Caco-2 (cell line): ENCODE measurements at regions not wholly inside any gene's neighbourhood (a gene's known extent, or its start where the extent isn't known, plus 50 kb on each side); places are given as distances from the start of the nearest gene placed in this dataset.

Experiments
- BruUV-seq: library from RNA; stranded (reverse); fragments of 400-500 nt; replicated peaks from 2 replicates; lab custom pipeline; 2021; lab: Mats Ljungman, UMichigan
- CTCF ChIA-PET: fragments of 300-600 bp; sonication (Branson Sonifier 250); formaldehyde crosslinking; loops from one replicate; lab custom pipeline; 2022; ENCODE audit warnings: antibody characterized with exemption; lab: Charles Lee
- POLR2A ChIA-PET: fragments of 300-600 bp; sonication (Branson Sonifier 250); formaldehyde crosslinking; loops from one replicate; lab custom pipeline; 2022; ENCODE audit warnings: antibody characterized with exemption; lab: Charles Lee
- DNase-seq, 2 experiments: peaks; one replicate each; pipeline versions ENCODE4 v3.0.0 to v3.0.0-alpha.2; 2020 to 2022
- H3K27me3 ChIP-seq: replicated peaks from 2 replicates; pipeline ENCODE4 v1.6.0; 2011; ENCODE audit warnings: low read length; ENCODE audit not compliant: control insufficient read depth, insufficient read depth
- H3K36me3 ChIP-seq: 2 replicates; pipeline ENCODE4 v1.5.1; 2011; ENCODE audit warnings: low read length; ENCODE audit not compliant: control insufficient read depth, insufficient read depth
- H3K4me1 ChIP-seq: fragments of 250-450 bp; sonication (Bioruptor Pico); 2 replicates; pipeline ENCODE4 v1.5.1; 2020; ENCODE audit warnings: mild to moderate bottlenecking
- H3K4me3 ChIP-seq: 2 replicates; pipeline ENCODE4 v1.5.1; 2011; ENCODE audit warnings: low read depth, mild to moderate bottlenecking, control low read depth, low read length
- H3K9me3 ChIP-seq: fragments of 250-450 bp; sonication (Bioruptor Pico); 2 replicates; pipeline ENCODE4 v1.5.1; 2020; ENCODE audit warnings: mild to moderate bottlenecking, moderate library complexity
- H3K27ac Mint-ChIP-seq: one replicate; pipeline ENCODE4 v1.8.0; 2022; ENCODE audit warnings: mixed read lengths; ENCODE audit not compliant: unreplicated experiment
- H3K27me3 Mint-ChIP-seq: one replicate; pipeline ENCODE4 v1.8.0; 2022; ENCODE audit warnings: mixed read lengths; ENCODE audit not compliant: insufficient read depth, unreplicated experiment
- H3K36me3 Mint-ChIP-seq: one replicate; pipeline ENCODE4 v1.8.0; 2022; ENCODE audit warnings: mild to moderate bottlenecking, mixed read lengths; ENCODE audit not compliant: insufficient read depth, unreplicated experiment
- H3K4me1 Mint-ChIP-seq: one replicate; pipeline ENCODE4 v1.8.0; 2022; ENCODE audit warnings: low read depth, mixed read lengths; ENCODE audit not compliant: unreplicated experiment
- H3K4me3 Mint-ChIP-seq: one replicate; pipeline ENCODE4 v1.8.0; 2022; ENCODE audit warnings: mild to moderate bottlenecking, moderate library complexity, mixed read lengths; ENCODE audit not compliant: unreplicated experiment
- H3K9me3 Mint-ChIP-seq: one replicate; pipeline ENCODE4 v1.8.0; 2022; ENCODE audit warnings: mixed read lengths; ENCODE audit not compliant: unreplicated experiment
- CTCF ChIP-seq, 2 experiments: fragments of 200-600 bp in 1 of 2; IDR thresholded peaks; 1 replicate in 1 of 2; 2 replicates in 1 of 2; pipeline versions ENCODE4 v1.5.1 to v1.8.0; 2011 to 2022; ENCODE audit warnings: antibody characterized with exemption in 1 of 2, control low read depth in 1 of 2, inconsistent platforms in 1 of 2, low read depth in 1 of 2, low read length in 1 of 2, mild to moderate bottlenecking in 1 of 2, moderate library complexity in 1 of 2; ENCODE audit not compliant: insufficient read depth in 1 of 2, severe bottlenecking in 1 of 2, unreplicated experiment in 1 of 2
- intact Hi-C: fragments of 100-400 bp; cut with micrococcal nuclease; formaldehyde crosslinking; loops from one replicate; pipeline ENCODE4 v1.10.0; 2022; ENCODE audit not compliant: unreplicated experiment

GRCh38 chr7:68684996-68685395 is 913.3 kb upstream of the AUTS2 start:
- POLR2A ChIA-PET: no interaction called here
- Histone ChIP-seq H3K27me3 (no peaks in the 10 kb centered on the region), H3K4me1 (no peaks in the 10 kb centered on the region), H3K4me3 (no peak overlapping the region), H3K36me3 (no peaks in the 10 kb centered on the region), H3K9me3 (no peaks in the 10 kb centered on the region)
- no peaks in the 10 kb centered on the region for H3K27me3 Mint-ChIP-seq
- H3K36me3 Mint-ChIP-seq: no peaks in the 10 kb centered on the region
- CTCF ChIA-PET: interaction anchor here (0.6 to 0.7 kb wide), 2 partner anchors 60 to 203 kb away, joined by 4 to 5 read pairs; no protein-coding TSS in a partner anchor
- peaks cover 9% of the 10 kb centered on the region for H3K9me3 Mint-ChIP-seq
- no peak overlapping the region for H3K27ac Mint-ChIP-seq
- no TSS peak for BruUV-seq
- no peak overlapping the region for H3K4me3 Mint-ChIP-seq
- no peak for DNase-seq
- no peak for TF ChIP-seq CTCF (IDR thresholded peaks at IDR 0.05; ENCODE audit: insufficient read depth in 1 of 2, low read depth in 1 of 2, low read length in 1 of 2, severe bottlenecking in 1 of 2, unreplicated experiment in 1 of 2)
- no peaks in the 10 kb centered on the region for H3K4me1 Mint-ChIP-seq
- intact Hi-C loops: no loop called here

- Mint-ChIP-seq H3K36me3 (no peaks in the 10 kb centered on the region), H3K27ac (no peak overlapping the region), H3K4me1 (no peaks in the 10 kb centered on the region), H3K4me3 (no peak overlapping the region), H3K9me3 (no peaks in the 10 kb centered on the region), H3K27me3 (no peaks in the 10 kb centered on the region)
- ChIA-PET CTCF (no interaction called here), POLR2A (no interaction called here)
- DNase-seq: no peak
- H3K9me3 ChIP-seq: peaks cover 5% of the 10 kb centered on the region
- H3K36me3 ChIP-seq: no peaks in the 10 kb centered on the region
- H3K4me1 ChIP-seq: no peaks in the 10 kb centered on the region
- no peaks in the 10 kb centered on the region for H3K27me3 ChIP-seq
- intact Hi-C loops: no loop called here
- no peak for TF ChIP-seq CTCF (IDR thresholded peaks at IDR 0.05; ENCODE audit: insufficient read depth in 1 of 2, low read depth in 1 of 2, low read length in 1 of 2, severe bottlenecking in 1 of 2, unreplicated experiment in 1 of 2)
- H3K4me3 ChIP-seq: no peak overlapping the region
- no TSS peak for BruUV-seq
Measured at GRCh38 chr7:68688416-68689086, 909.7 kb upstream of the AUTS2 start.

GRCh38 chr7:68689087-68689433 is 909.2 kb upstream of the AUTS2 start:
- BruUV-seq: no TSS peak
- H3K9me3 Mint-ChIP-seq: no peaks in the 10 kb centered on the region
- H3K4me1 Mint-ChIP-seq: no peaks in the 10 kb centered on the region
- Histone ChIP-seq H3K4me3 (no peak overlapping the region), H3K4me1 (no peaks in the 10 kb centered on the region), H3K9me3 (peaks cover 6% of the 10 kb centered on the region), H3K36me3 (no peaks in the 10 kb centered on the region), H3K27me3 (no peaks in the 10 kb centered on the region)
- CTCF ChIA-PET: no interaction called here
- no peaks in the 10 kb centered on the region for H3K36me3 Mint-ChIP-seq
- DNase-seq: no peak
- TF ChIP-seq CTCF (IDR thresholded peaks at IDR 0.05; ENCODE audit: insufficient read depth in 1 of 2, low read depth in 1 of 2, low read length in 1 of 2, severe bottlenecking in 1 of 2, unreplicated experiment in 1 of 2): no peak
- intact Hi-C loops: no loop called here
- no peak overlapping the region for H3K27ac Mint-ChIP-seq
- POLR2A ChIA-PET: no interaction called here
- no peaks in the 10 kb centered on the region for H3K27me3 Mint-ChIP-seq
- no peak overlapping the region for H3K4me3 Mint-ChIP-seq
